ENCODE measurements at regions not wholly inside any gene's neighbourhood (a gene's known extent, or its start where the extent isn't known, plus 50 kb on each side); places are given as distances from the start of the nearest gene placed in this dataset.

DNA sequence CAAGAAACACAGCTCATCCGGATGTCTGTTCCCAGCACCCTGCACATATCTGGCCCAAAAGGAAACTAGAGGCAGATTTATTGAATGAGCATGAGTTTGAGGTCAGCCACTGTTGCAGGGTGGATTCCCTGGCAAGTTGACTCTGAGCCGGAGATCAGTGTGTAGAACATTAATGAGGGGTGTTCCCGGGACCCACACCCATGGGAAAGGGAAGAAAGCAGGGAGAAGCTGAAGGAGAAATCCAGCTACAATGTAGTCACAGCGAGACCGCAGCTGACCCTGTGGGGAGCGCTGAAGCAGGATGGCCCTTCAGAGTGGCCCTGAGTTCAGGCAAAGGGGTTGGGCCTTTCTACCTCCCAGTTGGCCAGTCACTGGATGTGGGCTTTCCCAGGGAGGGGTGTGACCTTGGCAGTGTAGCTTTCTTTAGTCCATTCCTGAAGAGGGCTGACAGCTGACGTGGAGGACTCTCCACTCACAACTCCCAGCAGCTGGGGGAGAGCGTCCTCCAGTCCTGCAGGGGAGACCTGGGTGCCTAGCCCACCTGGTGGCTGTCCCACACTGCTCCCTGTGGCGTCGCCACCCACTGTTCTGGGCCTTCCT, 324.2 kb upstream of the ZMIZ1 start:
- TF ChIP-seq EZH2 (IDR thresholded peaks at IDR 0.05): no peak
- TF ChIP-seq POLR2AphosphoS5 (IDR thresholded peaks at IDR 0.05; ENCODE audit: borderline replicate concordance, low read depth, low read length): no peak

Measured in SK-N-MC (cell line).